Thoracic aorta (tissue), 2 donors: ENCODE measurements at regions not wholly inside any gene's neighbourhood (a gene's known extent, or its start where the extent isn't known, plus 50 kb on each side); places are given as distances from the start of the nearest gene placed in this dataset.

Source experiments
- ATAC-seq: fragments of 150-250 bp; one replicate; pipeline ENCODE4 v1.8.0; 2017; ENCODE audit warnings: low read depth; ENCODE audit not compliant: insufficient number of reproducible peaks, low FRiP score
- DNase-seq: peaks from one replicate; pipeline ENCODE4 v3.0.0-alpha.2; 2020; ENCODE audit warnings: low spot score
- H3K27ac ChIP-seq, 2 donors: fragments of 200-600 bp; sonication (generic); 1 replicate in 1 of 2; 2 replicates in 1 of 2; pipeline ENCODE4 v1.5.1; 2016; ENCODE audit warnings: mild to moderate bottlenecking in 2 of 2, moderate library complexity in 2 of 2
- H3K27me3 ChIP-seq: fragments of 200-600 bp; sonication (generic); replicated peaks from 2 replicates; pipeline ENCODE4 v1.6.0; 2016; ENCODE audit warnings: mild to moderate bottlenecking; ENCODE audit not compliant: insufficient read depth
- H3K36me3 ChIP-seq: fragments of 200-600 bp; sonication (generic); one replicate; pipeline ENCODE4 v1.5.1; 2016
- H3K4me1 ChIP-seq, 2 donors: fragments of 200-600 bp; sonication (generic); 1 replicate in 1 of 2; 2 replicates in 1 of 2; pipeline versions ENCODE4 v1.5.1 to v1.6.0; 2016; ENCODE audit warnings: low read depth in 2 of 2, mild to moderate bottlenecking in 1 of 2; ENCODE audit not compliant: control insufficient read depth in 1 of 2
- H3K4me3 ChIP-seq: fragments of 200-600 bp; sonication (generic); 2 replicates; pipeline ENCODE4 v1.5.1; 2016; ENCODE audit warnings: mild to moderate bottlenecking
- H3K9me3 ChIP-seq: fragments of 200-600 bp; sonication (generic); 2 replicates; pipeline ENCODE4 v1.5.1; 2016
- CTCF ChIP-seq: fragments of 200-600 bp; sonication (generic); IDR thresholded peaks from one replicate; pipeline ENCODE4 v1.5.1; 2019; ENCODE audit warnings: antibody characterized with exemption

GRCh38 chr3:192001218-192001617 lies 540.3 kb downstream of the PYDC2 start:
- H3K36me3 ChIP-seq, result no peaks in the 10 kb centered on the region
- no peak overlapping the region for H3K4me3 ChIP-seq
- H3K9me3 ChIP-seq, result no peaks in the 10 kb centered on the region
- no peak for TF ChIP-seq CTCF
- ATAC-seq (no peak), DNase-seq (no peak)
- H3K4me1 ChIP-seq, result no peaks in the 10 kb centered on the region
- H3K27me3 ChIP-seq, result no peaks in the 10 kb centered on the region
- H3K27ac ChIP-seq, result no peak overlapping the region

GRCh38 chr3:192005989-192006388 lies 545.0 kb downstream of the PYDC2 start:
- H3K4me1 ChIP-seq, result no peaks in the 10 kb centered on the region
- no peaks in the 10 kb centered on the region for H3K36me3 ChIP-seq
- no peak for TF ChIP-seq CTCF
- H3K27me3 ChIP-seq, result no peaks in the 10 kb centered on the region
- H3K4me3 ChIP-seq, result no peak overlapping the region
- DNase-seq (no peak), ATAC-seq (no peak)
- H3K9me3 ChIP-seq, result no peaks in the 10 kb centered on the region
- H3K27ac ChIP-seq, result no peak overlapping the region

- H3K27ac ChIP-seq, result no peak overlapping the region
- H3K36me3 ChIP-seq, result no peaks in the 10 kb centered on the region
- DNase-seq (no peak), ATAC-seq (no peak)
- H3K27me3 ChIP-seq, result no peaks in the 10 kb centered on the region
- TF ChIP-seq CTCF, result no peak
- H3K4me3 ChIP-seq, result no peak overlapping the region
- H3K9me3 ChIP-seq, result no peaks in the 10 kb centered on the region
- H3K4me1 ChIP-seq, result no peaks in the 10 kb centered on the region
These were observed 548.9 kb downstream of the PYDC2 start for GRCh38 chr3:192009903-192010302.

GRCh38 chr3:192010490-192010889 lies 549.5 kb downstream of the PYDC2 start:
- ATAC-seq (no peak), DNase-seq (no peak)
- Histone ChIP-seq H3K4me1 (no peaks in the 10 kb centered on the region), H3K4me3 (no peak overlapping the region), H3K27me3 (no peaks in the 10 kb centered on the region), H3K27ac (no peak overlapping the region), H3K9me3 (no peaks in the 10 kb centered on the region), H3K36me3 (no peaks in the 10 kb centered on the region)
- no peak for TF ChIP-seq CTCF

GRCh38 chr3:192011137-192011536 lies 550.2 kb downstream of the PYDC2 start:
- H3K27me3 ChIP-seq, result no peaks in the 10 kb centered on the region
- TF ChIP-seq CTCF, result no peak

More at GRCh38 chr3:192011137-192011536, 550.2 kb downstream of the PYDC2 start:
- DNase-seq (no peak), ATAC-seq (no peak)
- H3K27ac ChIP-seq, result no peak overlapping the region
- no peaks in the 10 kb centered on the region for H3K9me3 ChIP-seq
- H3K36me3 ChIP-seq, result no peaks in the 10 kb centered on the region
- no peak overlapping the region for H3K4me3 ChIP-seq
- H3K4me1 ChIP-seq, result no peaks in the 10 kb centered on the region
